ENCODE measurements at regions not wholly inside any gene's neighbourhood (a gene's known extent, or its start where the extent isn't known, plus 50 kb on each side); places are given as distances from the start of the nearest gene placed in this dataset.

- no peak for DNase-seq
- intact Hi-C loops (cut with micrococcal nuclease) = no loop called here
- peaks cover 22% of the 10 kb centered on the region for H3K9me3 Mint-ChIP-seq
- no peaks in the 10 kb centered on the region for H3K4me1 Mint-ChIP-seq (ENCODE audit: low read depth)
- H3K4me3 Mint-ChIP-seq = no peak overlapping the region
- H3K27ac Mint-ChIP-seq = no peak overlapping the region
- H3K27me3 Mint-ChIP-seq (ENCODE audit: low read depth) = no peaks in the 10 kb centered on the region
- peaks cover 7% of the 10 kb centered on the region for H3K36me3 Mint-ChIP-seq (ENCODE audit: low read depth)
- CTCF ChIA-PET = no interaction called here
Measured at GRCh38 chr3:67828486-67829010, 174.1 kb upstream of the SUCLG2 start.

DNA sequence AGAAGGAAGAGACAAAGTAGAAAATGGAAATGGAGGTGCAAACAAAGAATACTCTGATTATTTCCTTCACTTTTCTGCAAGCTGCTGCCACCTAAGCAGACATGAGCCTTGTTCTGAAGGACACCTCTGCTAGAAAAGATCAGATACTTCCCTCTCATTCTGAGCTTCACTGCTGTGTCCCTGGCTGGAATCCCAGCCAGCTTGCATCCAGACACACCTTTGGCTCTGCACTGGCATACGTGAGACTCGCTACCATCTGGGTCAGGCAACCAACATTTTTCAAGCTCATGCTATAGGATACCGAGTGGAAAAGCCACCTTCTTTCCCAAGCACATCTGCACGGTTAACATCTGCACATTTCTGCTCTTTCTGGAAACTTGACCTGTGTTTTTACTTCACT lies 166.7 kb upstream of the SUCLG2 start:
- H3K4me1 Mint-ChIP-seq (ENCODE audit: low read depth) = peaks cover 2% of the 10 kb centered on the region
- intact Hi-C loops (cut with micrococcal nuclease) = no loop called here
- no peak overlapping the region for H3K4me3 Mint-ChIP-seq
- no peaks in the 10 kb centered on the region for H3K27me3 Mint-ChIP-seq (ENCODE audit: low read depth)
- CTCF ChIA-PET = no interaction called here
- H3K27ac Mint-ChIP-seq = no peak overlapping the region
- DNase-seq = no peak
- no peaks in the 10 kb centered on the region for H3K36me3 Mint-ChIP-seq (ENCODE audit: low read depth)
- H3K9me3 Mint-ChIP-seq = no peaks in the 10 kb centered on the region

GRCh38 chr3:67819447-67819846 lies 165.0 kb upstream of the SUCLG2 start:
- peak; percentile 37 for DNase-seq
- CTCF ChIA-PET = interaction anchor here (0.6 kb wide), 2 partner anchors 142 to 225 kb away, joined by 3 read pairs; no protein-coding TSS in a partner anchor
- peaks cover 2% of the 10 kb centered on the region for H3K4me1 Mint-ChIP-seq (ENCODE audit: low read depth)

GRCh38 chr3:67809370-67809935 lies 155.0 kb upstream of the SUCLG2 start:
- intact Hi-C loops (cut with micrococcal nuclease) = no loop called here
- H3K4me1 Mint-ChIP-seq (ENCODE audit: low read depth) = no peaks in the 10 kb centered on the region
- CTCF ChIA-PET = no interaction called here
- H3K9me3 Mint-ChIP-seq = no peaks in the 10 kb centered on the region
- H3K36me3 Mint-ChIP-seq (ENCODE audit: low read depth) = no peaks in the 10 kb centered on the region
- no peak overlapping the region for H3K27ac Mint-ChIP-seq
- DNase-seq = no peak
- no peak overlapping the region for H3K4me3 Mint-ChIP-seq
- no peaks in the 10 kb centered on the region for H3K27me3 Mint-ChIP-seq (ENCODE audit: low read depth)

More at GRCh38 chr3:67819447-67819846, 165.0 kb upstream of the SUCLG2 start:
- intact Hi-C loops (cut with micrococcal nuclease) = loop anchor here (1.0 to 10.0 kb wide), 3 partner anchors 185 to 1057 kb away; a partner anchor contains a TSS
- Mint-ChIP-seq H3K36me3 (ENCODE audit: low read depth) (no peaks in the 10 kb centered on the region), H3K4me3 (no peak overlapping the region), H3K27me3 (ENCODE audit: low read depth) (no peaks in the 10 kb centered on the region), H3K9me3 (no peaks in the 10 kb centered on the region), H3K27ac (no peak overlapping the region)

DNA sequence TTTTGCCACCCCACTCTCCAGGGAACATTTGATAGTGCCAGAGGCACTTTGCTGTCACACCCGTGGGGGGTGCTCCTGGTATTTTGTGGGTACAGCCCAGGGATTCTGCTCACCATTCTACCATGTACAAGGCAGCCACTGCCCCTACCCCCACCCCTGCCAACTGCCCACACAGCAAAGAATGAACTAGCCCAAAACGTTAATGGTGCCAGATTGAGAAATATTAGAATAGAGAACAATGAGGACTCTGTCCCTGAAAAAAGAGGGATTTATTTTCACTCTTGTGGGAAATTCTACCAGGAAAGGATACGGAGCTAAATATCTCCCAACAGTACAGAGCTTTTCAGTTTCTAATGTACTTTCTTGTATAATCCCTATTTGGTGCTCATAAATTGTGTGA lies 154.5 kb upstream of the SUCLG2 start:
- Mint-ChIP-seq H3K9me3 (peaks cover 3% of the 10 kb centered on the region), H3K27ac (no peak overlapping the region), H3K36me3 (ENCODE audit: low read depth) (no peaks in the 10 kb centered on the region), H3K4me3 (no peak overlapping the region), H3K4me1 (ENCODE audit: low read depth) (no peaks in the 10 kb centered on the region), H3K27me3 (ENCODE audit: low read depth) (no peaks in the 10 kb centered on the region)
- DNase-seq = no peak
- intact Hi-C loops (cut with micrococcal nuclease) = no loop called here
- CTCF ChIA-PET = no interaction called here

GRCh38 chr3:67804578-67804977 lies 150.2 kb upstream of the SUCLG2 start:
- H3K36me3 Mint-ChIP-seq (ENCODE audit: low read depth) = peaks cover 8% of the 10 kb centered on the region
- intact Hi-C loops (cut with micrococcal nuclease) = no loop called here
- peaks cover 12% of the 10 kb centered on the region for H3K9me3 Mint-ChIP-seq
- no peak overlapping the region for H3K4me3 Mint-ChIP-seq
- H3K27ac Mint-ChIP-seq = no peak overlapping the region
- CTCF ChIA-PET = no interaction called here
- H3K27me3 Mint-ChIP-seq (ENCODE audit: low read depth) = no peaks in the 10 kb centered on the region
- H3K4me1 Mint-ChIP-seq (ENCODE audit: low read depth) = no peaks in the 10 kb centered on the region
- DNase-seq = no peak

DNA sequence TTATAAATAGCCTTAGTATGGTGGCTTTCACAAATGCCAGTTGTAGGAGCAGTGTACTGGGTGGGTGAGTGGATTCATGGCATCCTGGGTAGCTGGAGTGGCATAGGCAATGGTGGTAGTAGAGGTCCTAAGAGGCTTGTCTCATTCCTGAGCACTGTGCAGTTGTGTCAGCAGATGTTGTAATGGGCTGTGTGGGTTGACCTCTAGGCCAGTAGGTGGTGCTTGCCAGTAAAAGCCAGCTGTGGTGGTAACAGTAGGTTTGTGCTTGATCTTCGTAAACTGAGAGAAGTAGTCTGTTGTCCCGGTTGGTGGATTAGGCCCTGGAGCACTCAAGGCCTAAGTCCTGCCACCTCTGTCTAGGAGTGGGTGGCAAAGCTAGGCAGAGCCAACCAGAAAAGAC lies 149.7 kb upstream of the SUCLG2 start:
- DNase-seq = no peak
- Mint-ChIP-seq H3K9me3 (peaks cover 12% of the 10 kb centered on the region), H3K36me3 (ENCODE audit: low read depth) (peaks cover 8% of the 10 kb centered on the region), H3K4me1 (ENCODE audit: low read depth) (no peaks in the 10 kb centered on the region), H3K4me3 (no peak overlapping the region), H3K27me3 (ENCODE audit: low read depth) (no peaks in the 10 kb centered on the region), H3K27ac (no peak overlapping the region)
- intact Hi-C loops (cut with micrococcal nuclease) = no loop called here
- CTCF ChIA-PET = no interaction called here

GRCh38 chr3:67798412-67798811 lies 144.0 kb upstream of the SUCLG2 start:
- H3K4me3 Mint-ChIP-seq = no peak overlapping the region
- H3K36me3 Mint-ChIP-seq (ENCODE audit: low read depth) = peaks cover 8% of the 10 kb centered on the region
- no peak overlapping the region for H3K27ac Mint-ChIP-seq
- DNase-seq = no peak
- no peaks in the 10 kb centered on the region for H3K27me3 Mint-ChIP-seq (ENCODE audit: low read depth)
- peaks cover 5% of the 10 kb centered on the region for H3K9me3 Mint-ChIP-seq
- intact Hi-C loops (cut with micrococcal nuclease) = no loop called here
- no peaks in the 10 kb centered on the region for H3K4me1 Mint-ChIP-seq (ENCODE audit: low read depth)
- CTCF ChIA-PET = no interaction called here

GRCh38 chr3:67791620-67792019 lies 137.2 kb upstream of the SUCLG2 start:
- H3K4me3 Mint-ChIP-seq = no peak overlapping the region
- DNase-seq = no peak
- H3K4me1 Mint-ChIP-seq (ENCODE audit: low read depth) = peaks cover 14% of the 10 kb centered on the region
- H3K27me3 Mint-ChIP-seq (ENCODE audit: low read depth) = no peaks in the 10 kb centered on the region
- H3K9me3 Mint-ChIP-seq = peaks cover 1% of the 10 kb centered on the region
- intact Hi-C loops (cut with micrococcal nuclease) = loop anchor here (5.0 kb wide), 3 partner anchors 139 to 819 kb away; partner anchors contain the start of gene SUCLG2
- CTCF ChIA-PET = interaction anchor here (1.3 to 3.4 kb wide), 4 partner anchors 140 to 678 kb away, joined by 3 to 40 read pairs (median 10); no protein-coding TSS in a partner anchor
- H3K27ac Mint-ChIP-seq = no peak overlapping the region
- no peaks in the 10 kb centered on the region for H3K36me3 Mint-ChIP-seq (ENCODE audit: low read depth)

DNA sequence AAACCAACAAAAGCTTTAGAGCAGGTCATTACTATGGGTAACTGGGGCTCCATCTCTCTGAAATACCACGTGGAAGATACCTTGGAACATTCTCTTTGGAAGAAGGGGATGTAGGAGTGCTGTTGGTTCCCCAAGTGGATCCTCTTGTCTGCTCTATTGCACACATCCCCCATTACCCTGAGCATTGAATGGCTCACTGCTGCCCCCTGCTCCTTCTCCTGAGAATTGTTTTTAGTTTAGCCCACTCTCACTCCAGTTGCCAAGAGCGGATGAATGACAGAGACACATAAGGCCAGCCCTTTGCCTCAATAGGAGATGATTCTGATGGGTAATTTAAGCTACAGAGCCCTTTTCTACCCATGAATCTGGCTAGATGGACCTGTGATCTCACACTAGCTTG lies 135.6 kb upstream of the SUCLG2 start:
- intact Hi-C loops (cut with micrococcal nuclease) = loop anchor here (1.0 to 5.0 kb wide), 7 partner anchors 128 to 818 kb away; partner anchors contain the start of gene SUCLG2
- Mint-ChIP-seq H3K36me3 (ENCODE audit: low read depth) (peaks cover 8% of the 10 kb centered on the region), H3K27me3 (ENCODE audit: low read depth) (no peaks in the 10 kb centered on the region), H3K27ac (no peak overlapping the region), H3K4me3 (no peak overlapping the region), H3K4me1 (ENCODE audit: low read depth) (peaks cover 14% of the 10 kb centered on the region), H3K9me3 (peaks cover 15% of the 10 kb centered on the region)
- CTCF ChIA-PET = interaction anchor here (0.6 to 3.4 kb wide), 17 partner anchors 13 to 741 kb away, joined by 3 to 40 read pairs (median 3); partner anchors contain the start of gene SUCLG2
- peak; percentile 81 for DNase-seq

- no peaks in the 10 kb centered on the region for H3K27me3 Mint-ChIP-seq (ENCODE audit: low read depth)
- H3K36me3 Mint-ChIP-seq (ENCODE audit: low read depth) = peaks cover 11% of the 10 kb centered on the region
- peaks cover 14% of the 10 kb centered on the region for H3K4me1 Mint-ChIP-seq (ENCODE audit: low read depth)
- CTCF ChIA-PET = interaction anchor here (3.4 kb wide), 1 partner anchor 405 kb away, joined by 40 read pairs; no protein-coding TSS in a partner anchor
- H3K4me3 Mint-ChIP-seq = no peak overlapping the region
- no peak for DNase-seq
- intact Hi-C loops (cut with micrococcal nuclease) = no loop called here
- no peak overlapping the region for H3K27ac Mint-ChIP-seq
- peaks cover 18% of the 10 kb centered on the region for H3K9me3 Mint-ChIP-seq
Measured at GRCh38 chr3:67788396-67788795, 134.0 kb upstream of the SUCLG2 start.

DNA sequence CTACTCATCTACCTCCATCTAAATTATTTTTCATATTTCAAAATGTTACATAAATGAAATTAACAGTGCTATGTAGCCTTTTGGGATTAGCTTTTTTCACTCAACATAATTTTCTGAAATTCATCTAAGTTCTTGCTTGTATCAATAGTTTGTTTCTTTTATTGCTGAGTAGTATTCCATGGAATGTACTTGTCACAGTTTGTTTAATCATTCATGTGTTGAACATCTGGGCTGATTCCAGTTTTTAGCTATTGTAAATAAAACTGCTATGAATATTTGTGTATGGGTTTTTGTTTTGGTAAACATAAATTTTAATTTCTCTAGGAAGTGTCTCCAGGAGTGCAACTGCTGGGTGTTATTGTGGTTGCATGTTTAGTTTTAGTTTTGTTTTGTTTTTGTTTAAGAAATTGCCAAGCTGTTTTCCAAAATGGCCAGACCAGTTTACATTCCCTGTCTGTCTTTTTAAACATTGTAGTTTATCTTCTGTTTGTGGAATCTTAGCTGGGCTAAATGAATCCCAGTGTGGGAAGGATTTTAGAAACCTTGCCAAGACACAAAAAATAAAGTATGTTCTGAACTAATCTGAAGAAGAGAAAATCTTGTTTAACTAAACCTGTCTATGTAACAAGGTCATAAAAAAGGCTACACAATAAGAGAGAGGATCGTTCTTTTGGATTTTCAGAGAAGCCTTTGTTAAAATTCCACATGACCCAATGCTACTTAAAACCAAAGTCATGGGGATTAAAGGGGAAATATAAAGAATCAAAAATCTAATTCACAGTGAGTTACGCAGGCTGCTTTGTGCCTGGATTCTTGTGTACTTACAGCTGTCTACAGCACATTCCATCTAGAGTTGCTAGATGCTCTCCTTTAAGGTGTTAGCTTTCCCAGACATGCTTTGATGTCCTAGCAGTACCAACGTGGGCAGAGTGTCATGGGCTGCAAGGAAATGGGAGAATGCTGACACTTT lies 129.2 kb upstream of the SUCLG2 start:
- no peak for DNase-seq
- Mint-ChIP-seq H3K4me3 (no peak overlapping the region), H3K36me3 (ENCODE audit: low read depth) (peaks cover 20% of the 10 kb centered on the region), H3K4me1 (ENCODE audit: low read depth) (no peaks in the 10 kb centered on the region), H3K27me3 (ENCODE audit: low read depth) (no peaks in the 10 kb centered on the region), H3K9me3 (peaks cover 25% of the 10 kb centered on the region), H3K27ac (no peak overlapping the region)
- CTCF ChIA-PET = no interaction called here
- intact Hi-C loops (cut with micrococcal nuclease) = no loop called here

All from activated naive CD4-positive, alpha-beta T cell treated with anti-CD3 and anti-CD28 coated beads for 36 hours (primary cell).